OCI-LY3 (cell line): ENCODE measurements at regions not wholly inside any gene's neighbourhood (a gene's known extent, or its start where the extent isn't known, plus 50 kb on each side); places are given as distances from the start of the nearest gene placed in this dataset.

Experiments used
- H2AFZ ChIP-seq: fragments of 200-600, 300-600 bp; shearing (Covaris generic); 2 replicates; pipeline ENCODE4 v1.6.0; 2014; ENCODE audit warnings: antibody characterized with exemption, low read depth, low read length
- H3K27ac ChIP-seq: fragments of 200-600, 300-600 bp; sonication (generic); 2 replicates; pipeline ENCODE4 v1.5.1; 2014; ENCODE audit warnings: mild to moderate bottlenecking, low read length, moderate library complexity, mixed read lengths
- H3K27me3 ChIP-seq: fragments of 200-600, 300-600 bp; sonication (generic); 2 replicates; pipeline ENCODE4 v1.6.1; 2014; ENCODE audit warnings: low read depth, low read length, mixed read lengths
- H3K36me3 ChIP-seq: fragments of 200-600, 300-600 bp; sonication (generic); replicated peaks from 2 replicates; pipeline ENCODE3; 2014; ENCODE audit warnings: low read depth, low read length, mixed read lengths
- H3K4me1 ChIP-seq: fragments of 300-600, 200-600 bp; sonication (generic); 2 replicates; pipeline ENCODE4 v1.6.1; 2014; ENCODE audit warnings: low read length, mixed read lengths
- H3K4me2 ChIP-seq: fragments of 200-600, 300-600 bp; sonication (generic); 2 replicates; pipeline ENCODE4 v1.6.1; 2014; ENCODE audit warnings: low read length, mixed read lengths
- H3K4me3 ChIP-seq: fragments of 300-600, 200-600 bp; sonication (generic); 2 replicates; pipeline ENCODE4 v1.5.1; 2014; ENCODE audit warnings: antibody characterized with exemption, mild to moderate bottlenecking, low read length, moderate library complexity
- H3K79me2 ChIP-seq: fragments of 300-600, 200-600 bp; shearing (Covaris generic); 2 replicates; pipeline ENCODE4 v1.6.1; 2014; ENCODE audit warnings: mild to moderate bottlenecking, low read length, mixed read lengths
- H3K9ac ChIP-seq: fragments of 300-600, 200-600 bp; shearing (Covaris generic); 2 replicates; pipeline ENCODE4 v1.6.0; 2014; ENCODE audit warnings: mild to moderate bottlenecking, low read length, moderate library complexity
- H3K9me3 ChIP-seq: fragments of 200-600, 300-600 bp; shearing (Covaris generic); 2 replicates; pipeline ENCODE4 v1.6.1; 2014; ENCODE audit warnings: low read length, mixed read lengths; ENCODE audit not compliant: insufficient read depth
- H4K20me1 ChIP-seq: fragments of 200-600, 300-600 bp; sonication (generic); 2 replicates; pipeline ENCODE4 v1.6.1; 2016; ENCODE audit warnings: low read length, mixed read lengths; ENCODE audit not compliant: insufficient read depth
- CTCF ChIP-seq: fragments of 200-600, 300-600 bp; sonication (generic); IDR thresholded peaks from 2 replicates; pipeline ENCODE4 v1.5.1; 2014; ENCODE audit warnings: antibody characterized with exemption, low read length, low read depth
- EZH2phosphoT487 ChIP-seq: fragments of 200-600 bp; shearing (Covaris generic); IDR thresholded peaks from 2 replicates; pipeline ENCODE4 v1.6.1; 2018; ENCODE audit warnings: antibody characterized with exemption, mixed run types, low read depth

GRCh38 chr10:119996944-119997343 is 104.4 kb downstream of the SEC23IP start:
- H3K27ac ChIP-seq = no peak overlapping the region
- no peak for TF ChIP-seq CTCF
- no peak for TF ChIP-seq EZH2phosphoT487
- no peaks in the 10 kb centered on the region for H3K79me2 ChIP-seq
- H3K4me3 ChIP-seq = no peak overlapping the region
- H3K36me3 ChIP-seq = no peaks in the 10 kb centered on the region
- no peak overlapping the region for H3K4me2 ChIP-seq
- no peaks in the 10 kb centered on the region for H4K20me1 ChIP-seq
- H3K4me1 ChIP-seq = no peaks in the 10 kb centered on the region
- no peak overlapping the region for H2AFZ ChIP-seq
- no peaks in the 10 kb centered on the region for H3K9me3 ChIP-seq
- no peaks in the 10 kb centered on the region for H3K27me3 ChIP-seq
- H3K9ac ChIP-seq = no peak overlapping the region

- no peaks in the 10 kb centered on the region for H4K20me1 ChIP-seq
- no peaks in the 10 kb centered on the region for H3K9me3 ChIP-seq
- no peak overlapping the region for H2AFZ ChIP-seq
- H3K4me2 ChIP-seq = no peak overlapping the region
- H3K27ac ChIP-seq = no peak overlapping the region
- no peaks in the 10 kb centered on the region for H3K36me3 ChIP-seq
- H3K4me3 ChIP-seq = no peak overlapping the region
- no peak overlapping the region for H3K9ac ChIP-seq
- H3K27me3 ChIP-seq = no peaks in the 10 kb centered on the region
- H3K79me2 ChIP-seq = no peaks in the 10 kb centered on the region
- H3K4me1 ChIP-seq = no peaks in the 10 kb centered on the region
- TF ChIP-seq CTCF = no peak
- no peak for TF ChIP-seq EZH2phosphoT487
Observed at GRCh38 chr10:119997429-119997828, 104.9 kb downstream of the SEC23IP start.

- Histone ChIP-seq H3K36me3 (no peaks in the 10 kb centered on the region), H3K4me1 (no peaks in the 10 kb centered on the region), H2AFZ (no peak overlapping the region), H3K9me3 (no peaks in the 10 kb centered on the region), H3K27me3 (no peaks in the 10 kb centered on the region), H4K20me1 (no peaks in the 10 kb centered on the region), H3K27ac (no peak overlapping the region), H3K79me2 (no peaks in the 10 kb centered on the region), H3K4me3 (no peak overlapping the region), H3K9ac (no peak overlapping the region), H3K4me2 (no peak overlapping the region)
- no peak for TF ChIP-seq CTCF
- no peak for TF ChIP-seq EZH2phosphoT487
Observed at GRCh38 chr10:120002785-120003184, 110.3 kb downstream of the SEC23IP start.

- no peaks in the 10 kb centered on the region for H3K27me3 ChIP-seq
- H3K4me1 ChIP-seq = no peaks in the 10 kb centered on the region
- H3K4me2 ChIP-seq = no peak overlapping the region
- H3K27ac ChIP-seq = no peak overlapping the region
- H3K9ac ChIP-seq = no peak overlapping the region
- no peaks in the 10 kb centered on the region for H3K9me3 ChIP-seq
- H2AFZ ChIP-seq = no peak overlapping the region
- no peaks in the 10 kb centered on the region for H4K20me1 ChIP-seq
- H3K36me3 ChIP-seq = no peaks in the 10 kb centered on the region
- TF ChIP-seq EZH2phosphoT487 (no peak), CTCF (no peak)
- no peaks in the 10 kb centered on the region for H3K79me2 ChIP-seq
- H3K4me3 ChIP-seq = no peak overlapping the region
Observed at GRCh38 chr10:120005207-120006201, 113.0 kb downstream of the SEC23IP start.
